HG03439 (cell line): ENCODE measurements at regions not wholly inside any gene's neighbourhood (a gene's known extent, or its start where the extent isn't known, plus 50 kb on each side); places are given as distances from the start of the nearest gene placed in this dataset.
"Not testable (repeated sequence)": the region's sequence is repeated elsewhere in the genome, so short reads cannot be mapped to it uniquely, and the experiment has no call there.

Experiments
- ATAC-seq: cut with Tn5 transposase; IDR thresholded peaks from one replicate; pipeline ENCODE4 v1.9.1; 2021; ENCODE audit warnings: mild to moderate bottlenecking, moderate library complexity; ENCODE audit not compliant: unreplicated experiment

DNA sequence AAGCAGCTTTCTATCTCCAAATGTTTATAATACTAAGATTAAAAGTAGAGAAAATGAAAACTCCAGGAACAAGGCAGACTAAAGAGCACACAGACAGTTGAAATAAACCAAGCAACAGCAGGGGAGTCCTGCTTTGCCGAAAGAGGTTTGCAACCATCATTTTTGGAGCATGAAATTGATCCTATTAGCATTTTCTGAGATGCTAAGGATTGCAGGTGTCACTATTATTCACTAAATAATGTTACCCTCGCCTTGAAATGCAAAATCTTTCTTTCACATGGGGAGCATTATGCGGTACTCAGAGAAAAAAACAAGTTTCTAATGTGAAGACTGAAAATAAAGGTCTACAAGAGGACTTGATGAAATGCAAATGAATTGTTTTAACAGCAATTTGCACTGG is 81.7 kb upstream of the DNAJC10 start:
- ATAC-seq: no peak

DNA sequence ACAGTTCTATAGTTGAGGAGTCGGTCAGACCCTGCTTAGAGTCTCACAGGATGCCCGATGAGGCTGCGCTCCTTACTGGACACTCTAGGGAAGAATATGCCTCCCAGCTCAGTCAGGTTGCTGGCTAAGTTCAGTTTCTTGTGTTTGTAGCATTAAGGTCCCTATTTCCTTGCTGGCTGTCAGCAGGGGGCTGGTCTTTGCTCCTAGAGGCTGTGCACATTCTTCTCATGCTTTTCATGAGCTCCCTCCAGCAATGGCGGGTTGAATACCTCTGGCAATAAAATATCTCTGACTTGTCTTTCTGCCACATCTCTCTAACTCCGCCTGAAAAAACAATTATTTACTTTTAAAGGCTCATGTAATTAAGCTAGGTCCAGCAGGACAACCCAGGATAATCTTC is 79.4 kb upstream of the DNAJC10 start:
- ATAC-seq: no peak

DNA sequence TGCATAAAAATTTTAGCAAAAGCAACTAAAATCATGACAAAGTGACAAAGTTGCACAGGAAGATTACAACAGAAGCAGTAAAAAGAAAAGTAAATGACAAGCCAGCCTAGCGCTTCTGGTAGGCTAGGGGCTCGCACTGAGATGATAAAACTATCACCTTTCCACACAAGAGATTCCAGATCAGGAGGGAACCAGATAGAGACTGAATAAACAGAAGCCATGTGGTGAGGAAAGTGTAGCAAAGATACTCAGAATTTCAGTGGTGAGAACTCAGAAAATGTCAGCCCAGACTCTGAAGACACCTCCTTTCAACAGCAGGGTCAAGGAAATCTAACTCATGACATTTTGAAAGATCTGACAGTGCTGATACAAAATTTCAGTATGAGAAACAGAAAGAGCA is 77.4 kb upstream of the DNAJC10 start:
- ATAC-seq: no peak

DNA sequence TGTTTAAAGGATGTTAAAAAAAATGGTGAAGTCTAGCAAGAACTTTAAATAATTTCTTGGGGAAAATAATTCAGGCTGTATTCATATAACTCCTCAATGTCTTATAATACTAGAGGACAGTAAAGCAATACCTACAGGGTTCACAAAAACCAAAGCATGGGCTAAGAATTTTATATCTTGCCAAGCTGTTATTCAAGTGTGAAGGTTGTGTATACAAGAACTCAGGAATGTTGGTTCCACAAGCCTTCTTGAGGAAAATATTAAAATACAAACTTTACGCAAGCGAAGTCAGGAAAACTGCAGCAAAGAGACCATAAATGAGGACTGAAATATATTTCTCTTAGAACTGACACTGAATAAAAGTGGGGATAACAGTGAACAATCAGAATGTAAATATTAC is 76.1 kb upstream of the DNAJC10 start:
- ATAC-seq: no peak

DNA sequence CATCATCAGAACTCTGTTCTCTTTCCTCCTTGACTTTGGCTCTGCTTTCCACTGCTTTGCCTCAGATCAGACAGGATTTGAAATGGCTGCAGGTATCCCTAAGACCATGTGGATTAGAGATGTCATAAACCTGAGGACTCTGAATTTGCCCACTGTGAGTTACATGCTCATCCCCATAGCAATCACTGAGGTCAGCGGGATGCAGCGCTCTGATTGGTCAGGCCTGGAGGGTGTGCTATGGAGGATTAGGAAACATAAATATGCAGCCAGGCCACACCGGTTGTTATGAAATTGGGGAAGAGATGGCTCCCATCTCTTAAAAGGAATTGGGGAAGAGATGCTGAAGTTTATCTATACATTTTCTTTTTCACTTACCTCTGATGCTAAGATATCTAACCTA is 73.7 kb upstream of the DNAJC10 start:
- ATAC-seq: peak; percentile 96

DNA sequence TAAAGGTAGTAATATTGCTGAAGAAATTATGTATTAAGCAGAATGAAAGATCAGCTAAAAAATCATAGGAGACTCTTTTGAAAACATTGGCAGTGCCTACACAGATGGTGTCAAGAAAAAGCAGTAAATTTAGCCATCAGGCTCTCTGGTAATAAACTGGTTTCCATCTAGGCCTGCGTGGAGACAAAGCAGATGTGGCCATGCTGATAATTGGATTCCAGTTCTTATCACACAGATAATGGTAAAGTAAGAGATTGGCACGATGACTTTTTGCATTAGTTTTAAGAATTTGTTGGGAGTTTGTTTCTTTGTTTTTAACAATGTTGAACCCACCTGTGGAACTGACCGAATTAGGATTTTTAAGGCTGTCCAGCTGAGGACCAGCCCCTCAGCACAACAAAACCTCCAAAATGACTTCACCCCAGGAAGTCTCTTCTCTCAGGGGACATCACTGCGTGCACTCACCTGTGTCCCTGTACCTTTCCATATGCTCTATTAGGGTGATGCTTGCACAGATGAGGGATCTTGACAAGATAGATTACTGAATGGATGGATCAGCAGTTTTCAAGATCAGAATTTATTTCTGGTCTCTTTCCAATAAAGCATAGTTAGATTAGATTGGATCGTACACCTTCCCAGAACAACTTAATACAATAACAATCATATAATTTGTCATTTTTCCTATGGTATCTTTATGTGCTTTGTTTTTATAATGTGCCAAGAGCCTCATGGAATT is 69.1 kb upstream of the DNAJC10 start:
- no peak for ATAC-seq

DNA sequence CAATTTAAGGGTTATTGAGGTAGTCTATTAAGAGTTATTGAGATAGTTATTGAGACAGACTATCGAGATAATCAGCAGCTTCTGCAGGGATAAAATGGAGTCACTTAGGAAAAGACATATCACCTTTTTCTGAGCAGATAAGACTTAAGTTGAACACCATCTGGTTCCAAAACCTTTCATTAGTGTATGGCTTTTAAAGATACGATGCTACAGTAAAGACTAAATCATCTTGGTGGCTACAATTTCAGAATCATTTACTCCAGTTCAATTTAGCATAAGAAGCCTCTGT is 68.6 kb upstream of the DNAJC10 start:
- ATAC-seq: no peak

DNA sequence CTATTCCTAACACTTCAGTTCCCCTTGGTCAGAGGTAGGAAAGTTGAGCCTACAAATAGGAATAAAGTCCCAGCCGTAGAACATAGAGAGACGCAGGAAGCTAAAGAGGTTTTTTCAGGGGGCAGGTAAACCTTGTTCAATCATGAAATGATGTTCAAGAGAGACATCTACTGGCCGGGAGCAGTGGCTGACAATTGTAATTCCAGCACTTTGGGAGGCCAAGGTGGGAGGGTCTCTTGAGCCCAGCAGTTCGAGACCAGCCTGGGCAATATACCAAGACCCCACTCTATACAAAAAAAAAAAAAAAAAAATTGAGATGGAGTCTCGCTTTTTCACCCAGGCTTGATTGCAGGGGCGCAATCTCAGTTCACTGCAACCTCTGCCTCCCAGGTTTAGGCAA is 66.7 kb upstream of the DNAJC10 start:
- peak; percentile 57 for ATAC-seq

DNA sequence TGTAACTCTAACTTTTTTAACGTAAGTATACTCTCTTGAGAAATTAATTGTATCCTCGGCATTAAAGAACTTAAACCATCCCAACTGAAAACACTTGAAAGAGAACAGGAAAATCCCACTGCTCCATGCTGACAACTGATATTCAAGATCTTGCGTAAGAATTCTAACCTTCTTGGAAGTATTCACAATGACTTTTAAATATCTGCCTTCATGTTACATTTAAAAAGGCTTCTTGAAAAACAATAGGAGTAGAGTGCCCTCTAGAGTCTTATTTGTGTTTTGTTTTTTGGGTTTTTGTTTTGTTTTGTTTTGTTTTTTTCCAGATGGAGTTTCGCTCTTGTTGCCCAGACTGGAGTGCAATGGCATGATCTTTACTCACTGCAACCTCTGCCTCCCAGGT is 65.4 kb upstream of the DNAJC10 start:
- ATAC-seq: no peak

DNA sequence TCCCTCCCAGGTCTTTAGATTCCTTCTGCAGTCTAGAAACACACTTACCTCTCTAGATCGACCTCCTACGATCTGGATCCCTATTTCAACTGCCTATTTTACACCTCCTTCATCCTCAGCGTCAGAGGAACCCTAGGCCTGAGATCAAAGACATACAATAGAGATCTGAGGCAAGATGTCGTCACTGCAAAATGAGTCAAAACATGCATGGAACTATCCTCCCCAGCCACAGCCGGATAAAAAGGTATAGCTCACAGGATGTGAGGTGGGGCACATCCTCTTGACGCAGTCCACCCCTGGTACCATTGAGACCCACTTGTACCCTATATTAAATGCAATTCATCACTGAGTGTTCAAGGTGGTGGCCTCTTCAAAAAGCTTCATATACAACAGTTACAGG is 63.7 kb upstream of the DNAJC10 start:
- no peak for ATAC-seq

DNA sequence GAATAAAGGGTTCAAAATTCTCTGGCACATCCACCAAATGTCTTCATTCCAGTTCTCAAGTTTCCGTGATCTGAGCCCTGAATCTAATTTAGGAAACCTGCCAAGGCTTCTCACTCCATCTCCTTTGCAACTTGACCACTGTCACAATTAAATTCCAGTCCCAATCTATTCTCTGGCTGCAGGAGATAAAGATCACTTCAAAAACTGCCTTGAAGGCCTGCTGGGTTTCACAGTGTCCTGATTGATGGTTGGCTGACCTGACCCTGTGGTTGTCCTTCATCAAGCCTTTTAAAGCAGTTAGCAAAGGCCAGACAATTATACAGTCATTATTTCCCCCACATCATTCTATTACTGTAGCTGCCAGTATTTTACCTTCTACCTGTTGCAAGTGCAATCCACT is 60.3 kb upstream of the DNAJC10 start:
- ATAC-seq: no peak

DNA sequence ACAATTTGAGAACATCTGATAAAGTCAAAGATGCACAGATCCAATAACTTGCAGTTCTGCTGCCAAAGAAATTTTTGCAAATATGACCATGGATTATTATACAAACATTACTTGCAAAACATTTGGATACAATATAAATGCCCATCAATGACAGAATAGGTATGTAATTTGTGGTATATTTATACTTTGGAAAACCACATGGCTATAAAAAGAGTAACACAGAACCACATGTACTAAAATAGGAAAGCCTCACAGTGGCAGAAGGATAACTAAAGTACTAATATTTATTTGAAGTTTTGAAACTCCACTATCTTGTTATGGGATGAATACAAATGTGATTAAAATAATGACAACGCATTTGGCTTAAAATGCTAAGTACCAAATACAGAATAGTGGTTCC is 51.8 kb upstream of the DNAJC10 start:
- ATAC-seq: no peak

DNA sequence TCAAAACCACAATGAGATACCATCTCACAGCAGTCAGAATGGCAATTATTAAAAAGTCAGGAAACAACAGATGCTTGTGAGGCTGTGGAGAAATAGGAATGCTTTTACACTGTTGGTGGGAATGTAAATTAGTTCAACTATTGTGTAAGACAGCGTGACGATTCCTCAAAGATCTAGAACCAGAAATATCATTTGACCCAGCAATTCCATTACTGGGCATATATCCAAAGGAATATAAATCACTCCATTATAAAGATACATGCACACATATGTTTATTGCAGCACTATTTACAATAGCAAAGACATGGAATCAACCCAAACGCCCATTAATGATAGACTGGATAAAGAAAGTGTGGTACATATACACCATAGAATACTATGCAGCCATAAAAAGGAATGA is 50.6 kb upstream of the DNAJC10 start:
- ATAC-seq: not testable (repeated sequence)
